ENCODE measurements at regions not wholly inside any gene's neighbourhood (a gene's known extent, or its start where the extent isn't known, plus 50 kb on each side); places are given as distances from the start of the nearest gene placed in this dataset.

DNA sequence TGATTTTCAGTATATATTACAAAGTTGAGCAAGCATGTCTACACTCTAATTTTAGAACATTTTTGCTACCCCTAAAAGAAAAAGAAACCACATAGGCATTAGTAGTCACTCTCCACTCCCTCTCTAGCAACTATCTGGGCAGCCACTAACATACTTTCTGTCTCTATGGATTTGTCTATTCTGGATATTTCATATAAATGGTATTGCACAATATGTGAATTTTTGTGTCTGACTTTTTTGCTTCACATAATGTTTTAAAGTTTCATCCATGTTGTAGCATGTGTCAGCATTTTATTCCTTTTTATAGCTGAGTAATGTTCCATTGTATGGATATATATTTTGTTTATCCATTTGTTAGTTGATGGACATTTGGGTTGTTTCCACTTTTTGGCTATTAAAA is 232.5 kb upstream of the CTAGE1 start:
- no peak overlapping the region for H3K9ac ChIP-seq (ENCODE audit: low read depth, low read length)
- H3K4me1 ChIP-seq (ENCODE audit: insufficient read depth, low read length) = no peaks in the 10 kb centered on the region
- H3K4me3 ChIP-seq (ENCODE audit: low read length) = no peak overlapping the region
- H3K36me3 ChIP-seq (ENCODE audit: insufficient read depth, low read length) = no peaks in the 10 kb centered on the region
- no peaks in the 10 kb centered on the region for H3K27me3 ChIP-seq (ENCODE audit: insufficient read depth, low read length)
- H3K27ac ChIP-seq (ENCODE audit: low read depth, low read length) = no peak overlapping the region
- H3K9me3 ChIP-seq (ENCODE audit: insufficient read depth, low read depth, low read length) = peaks cover 4% of the 10 kb centered on the region; the same call in 1 of the 2 replicates

DNA sequence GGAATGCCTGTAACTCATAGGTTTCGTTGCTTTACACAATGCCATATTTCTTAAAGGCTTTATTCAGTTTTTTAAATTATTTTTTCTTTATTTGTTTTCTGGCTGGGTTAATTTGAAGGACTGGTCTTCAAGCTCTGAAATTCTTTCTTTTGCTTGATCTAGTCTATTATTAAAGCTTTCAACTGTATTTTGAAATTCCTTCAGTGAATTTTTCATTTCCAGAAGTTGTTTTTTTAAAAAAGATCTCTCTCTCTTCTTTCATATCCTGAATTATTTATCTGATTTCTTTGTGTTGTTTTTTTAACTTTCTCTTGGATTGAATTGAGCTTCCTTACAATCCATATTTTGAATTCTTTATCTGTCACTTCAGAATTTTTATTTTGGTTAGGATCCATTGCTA is 239.9 kb upstream of the CTAGE1 start:
- Histone ChIP-seq H3K4me3 (ENCODE audit: low read length) (no peak overlapping the region), H3K9me3 (ENCODE audit: insufficient read depth, low read depth, low read length) (peaks cover 19% of the 10 kb centered on the region; the same call in 1 of the 2 replicates), H3K27ac (ENCODE audit: low read depth, low read length) (no peak overlapping the region), H3K9ac (ENCODE audit: low read depth, low read length) (no peak overlapping the region), H3K27me3 (ENCODE audit: insufficient read depth, low read length) (no peaks in the 10 kb centered on the region), H3K4me1 (ENCODE audit: insufficient read depth, low read length) (no peaks in the 10 kb centered on the region), H3K36me3 (ENCODE audit: insufficient read depth, low read length) (no peaks in the 10 kb centered on the region)
- WGBS = 100% methylated on average over 1 of the region's 1 CpG

DNA sequence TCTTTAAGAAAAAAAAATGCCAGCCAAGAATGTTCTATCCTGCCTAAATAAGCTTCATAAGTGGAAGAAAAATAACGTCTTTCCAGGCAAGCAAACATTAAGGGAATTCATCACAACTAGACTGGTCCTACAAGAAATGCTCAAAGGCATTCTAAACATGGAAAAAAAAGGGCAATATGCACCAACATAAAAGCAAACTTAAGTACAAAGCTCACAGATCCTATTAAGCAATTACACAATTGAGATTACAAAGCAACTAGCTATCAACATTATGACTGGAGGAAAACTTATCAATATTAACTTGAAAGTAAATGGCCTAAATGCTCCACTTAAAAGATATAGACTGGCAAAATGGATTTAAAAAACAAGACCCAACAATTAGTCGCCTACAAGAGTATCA is 240.6 kb upstream of the CTAGE1 start:
- Histone ChIP-seq H3K4me3 (ENCODE audit: low read length) (no peak overlapping the region), H3K9ac (ENCODE audit: low read depth, low read length) (no peak overlapping the region), H3K9me3 (ENCODE audit: insufficient read depth, low read depth, low read length) (peaks cover 25% of the 10 kb centered on the region; the same call in 1 of the 2 replicates), H3K27me3 (ENCODE audit: insufficient read depth, low read length) (no peaks in the 10 kb centered on the region), H3K27ac (ENCODE audit: low read depth, low read length) (no peak overlapping the region), H3K4me1 (ENCODE audit: insufficient read depth, low read length) (no peaks in the 10 kb centered on the region), H3K36me3 (ENCODE audit: insufficient read depth, low read length) (no peaks in the 10 kb centered on the region)
- 91% methylated on average over 2 of the region's 2 CpGs for WGBS

DNA sequence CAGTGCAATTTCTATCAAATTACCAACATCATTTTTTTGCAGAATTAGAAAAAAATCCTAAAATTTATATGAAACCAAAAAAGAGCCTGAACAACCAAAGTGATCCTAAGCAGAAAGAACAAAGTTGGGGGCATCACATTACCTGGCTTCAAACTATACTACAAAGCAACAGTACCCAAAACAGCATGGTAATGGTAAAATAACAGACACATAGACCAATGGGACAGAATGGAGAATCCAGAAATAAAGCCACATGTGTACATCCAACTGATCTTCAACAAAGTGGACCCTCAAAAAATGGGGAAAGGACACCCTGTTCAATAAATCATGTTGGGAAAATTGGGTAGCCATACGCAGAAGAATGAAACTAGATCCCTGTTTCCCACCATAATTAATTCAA is 245.7 kb upstream of the CTAGE1 start:
- H3K4me3 ChIP-seq (ENCODE audit: low read length) = no peak overlapping the region
- H3K4me1 ChIP-seq (ENCODE audit: insufficient read depth, low read length) = no peaks in the 10 kb centered on the region
- no peak overlapping the region for H3K9ac ChIP-seq (ENCODE audit: low read depth, low read length)
- no peaks in the 10 kb centered on the region for H3K36me3 ChIP-seq (ENCODE audit: insufficient read depth, low read length)
- 88% methylated on average over 1 of the region's 1 CpG for WGBS
- H3K27ac ChIP-seq (ENCODE audit: low read depth, low read length) = no peak overlapping the region
- no peaks in the 10 kb centered on the region for H3K27me3 ChIP-seq (ENCODE audit: insufficient read depth, low read length)
- H3K9me3 ChIP-seq (ENCODE audit: insufficient read depth, low read depth, low read length) = peaks cover 19% of the 10 kb centered on the region; the same call in 1 of the 2 replicates

DNA sequence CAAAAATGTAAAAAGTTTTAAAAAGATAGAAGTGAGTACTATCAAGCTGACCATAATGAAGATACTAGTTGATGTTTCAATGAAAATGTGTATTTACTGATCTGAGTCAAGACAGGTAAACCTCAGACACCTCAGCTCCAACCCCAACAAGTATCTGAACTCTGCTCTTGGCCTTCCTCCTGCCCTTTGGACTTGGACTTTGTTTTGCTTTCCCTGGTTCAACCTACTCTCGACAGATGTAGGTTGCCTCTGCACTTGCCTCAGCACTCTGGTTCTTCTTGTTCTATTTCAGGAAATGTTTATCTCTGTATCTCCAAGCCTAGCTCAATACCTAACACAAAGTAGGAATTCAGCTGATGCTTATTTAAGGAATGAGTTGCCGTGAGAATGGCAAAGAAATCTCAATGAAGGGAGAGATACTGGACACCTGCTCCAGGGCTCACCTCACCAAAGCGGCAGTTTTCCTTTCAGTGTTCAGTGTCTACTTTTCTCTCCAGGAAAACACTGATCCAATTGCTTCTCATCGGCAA is 248.8 kb upstream of the CTAGE1 start:
- WGBS = 94% methylated on average over 4 of the region's 4 CpGs

DNA sequence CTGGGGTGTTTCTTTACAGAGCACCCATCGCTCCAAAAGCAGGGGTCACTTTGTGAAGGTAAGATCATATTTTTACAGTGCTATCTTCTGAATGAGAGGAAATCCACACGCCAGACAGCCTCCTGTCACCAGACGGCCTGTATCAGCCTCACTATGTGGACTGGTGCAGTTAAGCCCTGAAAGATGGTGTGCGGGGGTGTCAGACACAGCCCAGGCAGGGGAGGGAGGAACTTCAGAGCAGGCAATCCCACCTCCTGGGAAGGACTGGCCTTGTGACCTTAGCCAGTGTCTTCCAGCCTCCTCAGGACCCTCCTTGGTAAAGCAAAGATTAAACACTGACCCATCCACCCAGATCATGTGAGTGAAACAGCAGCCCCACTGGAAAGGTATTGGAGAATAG is 249.4 kb upstream of the CTAGE1 start:
- peaks cover 18% of the 10 kb centered on the region; the same call in 1 of the 2 replicates for H3K9me3 ChIP-seq (ENCODE audit: insufficient read depth, low read depth, low read length)
- no peak overlapping the region for H3K4me3 ChIP-seq (ENCODE audit: low read length)
- no peaks in the 10 kb centered on the region for H3K36me3 ChIP-seq (ENCODE audit: insufficient read depth, low read length)
- H3K9ac ChIP-seq (ENCODE audit: low read depth, low read length) = no peak overlapping the region
- H3K27me3 ChIP-seq (ENCODE audit: insufficient read depth, low read length) = no peaks in the 10 kb centered on the region
- WGBS = 93% methylated on average over 4 of the region's 4 CpGs
- H3K4me1 ChIP-seq (ENCODE audit: insufficient read depth, low read length) = no peaks in the 10 kb centered on the region
- H3K27ac ChIP-seq (ENCODE audit: low read depth, low read length) = no peak overlapping the region

More for the DNA sequence above, 248.8 kb upstream of the CTAGE1 start:
- no peak overlapping the region for H3K9ac ChIP-seq (ENCODE audit: low read depth, low read length)
- peaks cover 18% of the 10 kb centered on the region; the same call in 1 of the 2 replicates for H3K9me3 ChIP-seq (ENCODE audit: insufficient read depth, low read depth, low read length)
- H3K36me3 ChIP-seq (ENCODE audit: insufficient read depth, low read length) = no peaks in the 10 kb centered on the region
- no peaks in the 10 kb centered on the region for H3K4me1 ChIP-seq (ENCODE audit: insufficient read depth, low read length)
- no peak overlapping the region for H3K4me3 ChIP-seq (ENCODE audit: low read length)
- no peak overlapping the region for H3K27ac ChIP-seq (ENCODE audit: low read depth, low read length)
- H3K27me3 ChIP-seq (ENCODE audit: insufficient read depth, low read length) = no peaks in the 10 kb centered on the region

DNA sequence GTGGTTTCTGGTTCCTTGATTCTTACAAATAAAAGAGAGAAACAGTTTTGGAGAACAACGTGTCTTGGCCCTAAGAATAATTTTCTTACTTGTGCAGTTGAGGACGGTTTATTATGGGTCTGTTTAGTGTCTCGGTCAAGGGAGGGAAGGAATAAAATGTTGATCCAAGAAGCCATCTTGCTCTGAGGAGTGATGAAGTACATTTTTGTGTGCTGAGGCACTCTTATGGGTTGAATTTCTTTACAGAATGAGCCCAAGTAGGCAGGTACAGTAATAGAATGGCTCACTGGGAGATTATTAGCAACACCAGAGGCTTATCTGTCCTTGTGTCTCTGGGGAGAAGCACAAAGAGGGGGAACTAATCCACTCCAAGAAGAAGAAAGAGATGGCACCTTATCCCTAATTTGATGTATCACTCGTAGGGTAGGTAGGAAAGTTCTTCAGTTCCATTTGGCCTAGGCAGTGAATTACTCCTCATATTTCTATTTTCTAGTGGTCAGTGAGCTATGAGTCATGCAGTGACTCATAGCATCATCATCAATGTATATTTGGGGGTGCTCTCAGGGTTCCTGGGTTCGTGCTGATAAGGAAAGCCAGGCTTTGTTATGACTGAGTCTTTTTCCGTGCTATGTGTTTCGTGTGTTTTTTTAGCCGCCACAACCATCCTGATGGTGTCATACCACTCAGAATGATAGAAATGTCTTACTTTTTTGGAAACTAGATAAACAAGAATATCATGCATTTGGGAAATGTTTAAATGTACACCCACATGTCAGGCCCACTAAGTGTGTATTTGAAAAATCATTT is 250.1 kb upstream of the CTAGE1 start:
- 94% methylated on average over 8 of the region's 8 CpGs for WGBS
- Histone ChIP-seq H3K4me3 (ENCODE audit: low read length) (no peak overlapping the region), H3K27ac (ENCODE audit: low read depth, low read length) (no peak overlapping the region)

DNA sequence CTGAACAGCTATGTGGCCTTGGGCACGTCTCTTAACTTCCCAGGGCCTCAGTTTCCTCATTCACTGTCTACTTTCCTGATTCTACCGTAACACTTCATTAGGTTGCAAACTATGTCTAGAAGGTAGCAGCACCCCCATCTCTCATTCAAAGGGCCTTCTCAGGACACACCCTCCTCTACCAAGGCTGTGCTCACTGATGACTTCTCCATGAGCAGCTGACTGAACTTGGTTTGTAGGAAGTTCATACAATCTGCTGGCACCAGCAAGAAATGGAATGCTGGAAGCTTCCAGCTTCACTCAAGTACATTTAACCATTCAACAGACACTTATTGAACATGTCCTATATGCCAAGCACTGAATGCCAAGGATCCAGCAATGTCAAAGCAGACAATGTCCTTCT is 250.8 kb upstream of the CTAGE1 start:
- Histone ChIP-seq H3K36me3 (ENCODE audit: insufficient read depth, low read length) (no peaks in the 10 kb centered on the region), H3K9me3 (ENCODE audit: insufficient read depth, low read depth, low read length) (0 out of 2 replicates have a peak, but pooled peaks cover 8% of the 10 kb centered on the region), H3K4me1 (ENCODE audit: insufficient read depth, low read length) (no peaks in the 10 kb centered on the region), H3K27ac (ENCODE audit: low read depth, low read length) (no peak overlapping the region), H3K4me3 (ENCODE audit: low read length) (no peak overlapping the region), H3K27me3 (ENCODE audit: insufficient read depth, low read length) (no peaks in the 10 kb centered on the region), H3K9ac (ENCODE audit: low read depth, low read length) (no peak overlapping the region)
- 98% methylated on average over 2 of the region's 2 CpGs for WGBS

More for the DNA sequence above, 250.1 kb upstream of the CTAGE1 start:
- Histone ChIP-seq H3K27me3 (ENCODE audit: insufficient read depth, low read length) (no peaks in the 10 kb centered on the region), H3K36me3 (ENCODE audit: insufficient read depth, low read length) (no peaks in the 10 kb centered on the region), H3K9me3 (ENCODE audit: insufficient read depth, low read depth, low read length) (0 out of 2 replicates have a peak, but pooled peaks cover 14% of the 10 kb centered on the region), H3K4me1 (ENCODE audit: insufficient read depth, low read length) (no peaks in the 10 kb centered on the region), H3K9ac (ENCODE audit: low read depth, low read length) (no peak overlapping the region)

DNA sequence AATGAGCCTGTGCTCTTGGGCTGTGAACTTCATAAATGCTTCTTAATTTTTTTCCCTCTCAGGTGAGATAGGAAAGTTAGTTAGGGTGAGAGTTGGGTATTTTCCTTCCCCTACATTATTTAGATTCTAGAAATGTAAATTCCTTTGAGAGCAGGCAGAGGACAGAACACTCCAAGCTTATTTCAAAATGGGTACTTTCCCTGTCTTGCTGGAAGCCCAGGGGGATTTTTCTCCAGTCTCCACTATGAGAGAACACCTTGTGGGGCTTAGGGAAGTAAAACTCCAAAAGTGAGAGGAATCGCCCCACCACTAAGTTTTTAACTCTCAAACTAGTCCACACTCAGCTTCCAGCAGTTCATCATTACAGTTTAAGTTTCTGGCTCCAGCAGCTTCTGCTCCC is 253.2 kb upstream of the CTAGE1 start:
- H3K27me3 ChIP-seq (ENCODE audit: insufficient read depth, low read length) = no peaks in the 10 kb centered on the region
- H3K4me3 ChIP-seq (ENCODE audit: low read length) = no peak overlapping the region
- H3K27ac ChIP-seq (ENCODE audit: low read depth, low read length) = no peak overlapping the region
- no peak overlapping the region for H3K9ac ChIP-seq (ENCODE audit: low read depth, low read length)
- no peaks in the 10 kb centered on the region for H3K9me3 ChIP-seq (ENCODE audit: insufficient read depth, low read depth, low read length)
- WGBS = 75% methylated on average over 1 of the region's 1 CpG
- no peaks in the 10 kb centered on the region for H3K4me1 ChIP-seq (ENCODE audit: insufficient read depth, low read length)
- no peaks in the 10 kb centered on the region for H3K36me3 ChIP-seq (ENCODE audit: insufficient read depth, low read length)

DNA sequence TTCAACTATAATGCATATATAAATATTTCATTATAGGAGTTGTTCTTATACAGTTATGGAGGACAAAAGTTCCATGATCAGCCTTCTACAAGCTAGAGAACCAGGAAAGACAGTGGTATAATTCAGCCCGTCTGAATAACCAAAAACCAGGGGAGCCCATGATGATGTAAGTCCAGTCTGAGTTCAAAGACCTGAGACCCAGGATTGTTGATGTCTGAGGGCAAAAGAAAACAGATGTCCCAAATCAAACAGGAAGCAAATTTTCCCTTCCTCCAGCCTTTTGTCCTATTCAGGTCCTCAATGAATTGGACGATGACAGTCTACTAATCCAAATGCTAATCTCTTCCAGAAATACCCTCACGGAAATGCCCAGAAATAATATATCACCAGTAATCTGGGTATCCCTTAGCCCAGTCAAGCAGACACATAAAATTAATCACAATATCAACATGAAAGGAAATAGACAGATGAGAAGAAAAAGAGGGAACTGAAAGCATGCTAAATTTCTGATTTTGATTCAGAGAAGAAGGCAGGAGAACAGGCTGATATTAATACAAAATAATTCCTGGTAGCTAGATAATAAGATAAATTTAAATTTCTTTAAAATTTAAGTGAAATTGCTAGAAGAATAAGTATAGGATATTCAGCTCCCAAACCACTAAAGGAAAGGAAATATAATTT is 255.6 kb upstream of the CTAGE1 start:
- 81% methylated on average over 3 of the region's 3 CpGs for WGBS
- H3K27me3 ChIP-seq (ENCODE audit: insufficient read depth, low read length) = no peaks in the 10 kb centered on the region
- no peak overlapping the region for H3K27ac ChIP-seq (ENCODE audit: low read depth, low read length)

DNA sequence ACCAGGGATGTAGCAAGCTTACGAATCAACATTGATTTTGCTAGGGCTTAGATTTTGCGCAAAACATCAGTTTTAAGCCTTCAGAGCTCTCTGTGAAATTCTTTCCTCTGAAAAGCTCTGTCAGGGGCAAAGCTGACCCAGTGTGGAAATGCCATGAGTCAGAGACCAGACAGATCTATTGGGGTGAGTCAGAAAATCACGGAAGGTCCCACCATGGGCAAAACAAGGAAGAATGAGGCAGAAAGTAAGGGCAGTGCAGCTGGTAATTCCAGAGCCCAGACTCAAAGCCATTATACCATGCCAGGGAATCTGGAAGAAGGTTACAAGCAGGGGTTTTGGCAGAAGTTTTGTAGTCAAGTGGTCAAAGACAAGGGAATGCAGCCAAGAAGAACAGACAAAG is 256.6 kb upstream of the CTAGE1 start:
- H3K4me3 ChIP-seq (ENCODE audit: low read length) = no peak overlapping the region
- H3K4me1 ChIP-seq (ENCODE audit: insufficient read depth, low read length) = no peaks in the 10 kb centered on the region
- H3K9ac ChIP-seq (ENCODE audit: low read depth, low read length) = no peak overlapping the region
- H3K27me3 ChIP-seq (ENCODE audit: insufficient read depth, low read length) = no peaks in the 10 kb centered on the region
- no peaks in the 10 kb centered on the region for H3K36me3 ChIP-seq (ENCODE audit: insufficient read depth, low read length)
- H3K9me3 ChIP-seq (ENCODE audit: insufficient read depth, low read depth, low read length) = no peaks in the 10 kb centered on the region
- WGBS = 79% methylated on average over 3 of the region's 3 CpGs
- H3K27ac ChIP-seq (ENCODE audit: low read depth, low read length) = no peak overlapping the region

More for the DNA sequence above, 255.6 kb upstream of the CTAGE1 start:
- H3K4me3 ChIP-seq (ENCODE audit: low read length) = no peak overlapping the region
- H3K36me3 ChIP-seq (ENCODE audit: insufficient read depth, low read length) = no peaks in the 10 kb centered on the region
- H3K4me1 ChIP-seq (ENCODE audit: insufficient read depth, low read length) = no peaks in the 10 kb centered on the region
- no peaks in the 10 kb centered on the region for H3K9me3 ChIP-seq (ENCODE audit: insufficient read depth, low read depth, low read length)
- no peak overlapping the region for H3K9ac ChIP-seq (ENCODE audit: low read depth, low read length)
